Stomach (tissue), 8 donors: ENCODE measurements at regions not wholly inside any gene's neighbourhood (a gene's known extent, or its start where the extent isn't known, plus 50 kb on each side); places are given as distances from the start of the nearest gene placed in this dataset.

ENCODE experiments used
- DNase-seq, 2 donors: peaks; one replicate each; pipeline versions ENCODE4 v3.0.0 to v3.0.0-alpha.2; 2013 to 2019
- H3K27ac ChIP-seq, 5 donors: fragments of 200-600 bp in 4 of 5; sonication (generic) in 4 of 5; one replicate each; pipeline ENCODE4 v1.5.1; 2013 to 2019; ENCODE audit warnings: mild to moderate bottlenecking in 1 of 5, moderate library complexity in 1 of 5
- H3K27me3 ChIP-seq, 3 donors: fragments of 200-600 bp; sonication (generic); one replicate each; pipeline ENCODE4 v1.5.1; 2017 to 2019; ENCODE audit warnings: mixed run types in 1 of 3
- H3K36me3 ChIP-seq, 4 donors: fragments of 200-600 bp; sonication (generic); 1 replicate in 3 of 4; 2 replicates in 1 of 4; pipeline ENCODE4 v1.5.1; 2016 to 2019
- H3K4me1 ChIP-seq, 4 donors: fragments of 200-600 bp; sonication (generic); one replicate each; pipeline ENCODE4 v1.5.1; 2016 to 2019
- H3K4me3 ChIP-seq, 4 donors: fragments of 200-600 bp; sonication (generic) in 3 of 4; one replicate each; pipeline ENCODE4 v1.5.1; 2016 to 2019; ENCODE audit warnings: mild to moderate bottlenecking in 1 of 4
- H3K9me3 ChIP-seq, 4 donors: fragments of 200-600 bp; sonication (generic); one replicate each; pipeline ENCODE4 v1.5.1; 2016 to 2019
- EP300 ChIP-seq: sonication (generic); formaldehyde crosslinking; IDR thresholded peaks from one replicate; pipeline ENCODE4 v1.6.1; 2017; ENCODE audit warnings: antibody characterized with exemption
- POLR2A ChIP-seq, 4 donors: fragments of 450-650 bp; IDR thresholded peaks; one replicate each; pipeline ENCODE4 v1.6.1; 2016; ENCODE audit warnings: antibody characterized with exemption in 4 of 4, control low read depth in 2 of 4, mild to moderate bottlenecking in 1 of 4, moderate library complexity in 1 of 4
- POLR2AphosphoS5 ChIP-seq, 3 donors: sonication (generic); formaldehyde crosslinking; IDR thresholded peaks; one replicate each; pipeline ENCODE4 v1.6.1; 2016; ENCODE audit warnings: antibody characterized with exemption in 3 of 3
- WGBS, 5 donors: extraction: QIAGEN DNeasy Blood & Tissue Kit in 3 of 5; methylation state at CpG; one replicate each; pipeline versions ENCODE4 v1.1.5 to v1.1.7; 2013 to 2018; 5-methylcytosine and 5-hydroxymethylcytosine counted together
- intact Hi-C: fragments of 100-400 bp; cut with DNase I; formaldehyde crosslinking; loops from one replicate; pipeline ENCODE4 v1.15.1; 2023; ENCODE audit warnings: low total_unique reads
- TF ChIP-seq, protein P1 (sequence below), 7 experiments: fragments of 450-650 bp in 4 of 7; fragments of 200-600 bp in 3 of 7; sonication (generic) in 3 of 7; IDR thresholded peaks; one replicate each; pipeline ENCODE4 v1.5.1; 2016 to 2019; ENCODE audit warnings: antibody characterized with exemption in 7 of 7, control low read depth in 2 of 7, mild to moderate bottlenecking in 1 of 7
- donor health status: healthy with polysubstance abuse.
- donor health status: Bipolar disorder and iron deficiency.
- donor health status: healthy.

DNA sequence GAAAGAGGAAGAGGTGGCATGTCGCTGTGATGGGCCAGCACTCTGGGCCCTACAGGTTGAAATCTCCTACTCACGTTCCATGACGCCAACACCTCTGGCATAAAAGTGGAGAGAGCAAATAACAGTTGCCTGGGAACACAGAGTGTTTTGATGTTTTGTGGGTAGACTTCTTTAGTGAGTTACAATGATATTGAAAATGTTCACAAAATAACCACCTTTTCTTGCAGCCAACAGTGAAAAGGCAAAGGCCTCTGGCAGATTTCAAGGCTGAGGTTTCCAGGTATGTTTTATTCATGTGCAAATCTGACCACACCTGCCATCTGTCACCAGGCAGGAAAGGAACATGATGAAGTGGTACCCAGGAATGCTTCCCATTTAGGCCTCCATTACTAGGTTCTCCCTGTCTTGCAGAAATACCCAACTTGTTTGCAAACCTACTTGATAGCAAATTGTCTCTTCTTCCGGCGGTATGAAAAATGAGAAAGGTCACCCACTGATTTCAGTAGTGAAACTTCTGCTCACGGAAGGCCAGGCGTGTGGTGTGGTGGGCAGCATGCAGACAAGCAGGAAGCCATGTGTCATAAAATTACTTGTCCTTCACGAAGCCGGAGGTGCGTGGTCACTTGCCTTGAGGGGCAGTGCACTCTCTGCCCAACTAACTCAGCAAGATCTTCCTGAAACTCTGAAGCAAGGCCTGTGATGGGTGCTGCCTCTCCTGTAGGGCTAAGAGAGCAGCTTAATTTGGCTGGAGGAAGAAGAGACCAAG, 299.1 kb upstream of the PRDM1 start:
- Histone ChIP-seq H3K4me1 (peaks cover 0 to 12% (median 0%) of the 10 kb centered on the region in 4 donors), H3K36me3 (no peaks in the 10 kb centered on the region), H3K4me3 (no peak overlapping the region), H3K9me3 (no peaks in the 10 kb centered on the region), H3K27ac (no peak overlapping the region), H3K27me3 (no peaks in the 10 kb centered on the region)
- TF ChIP-seq, protein P1, sequence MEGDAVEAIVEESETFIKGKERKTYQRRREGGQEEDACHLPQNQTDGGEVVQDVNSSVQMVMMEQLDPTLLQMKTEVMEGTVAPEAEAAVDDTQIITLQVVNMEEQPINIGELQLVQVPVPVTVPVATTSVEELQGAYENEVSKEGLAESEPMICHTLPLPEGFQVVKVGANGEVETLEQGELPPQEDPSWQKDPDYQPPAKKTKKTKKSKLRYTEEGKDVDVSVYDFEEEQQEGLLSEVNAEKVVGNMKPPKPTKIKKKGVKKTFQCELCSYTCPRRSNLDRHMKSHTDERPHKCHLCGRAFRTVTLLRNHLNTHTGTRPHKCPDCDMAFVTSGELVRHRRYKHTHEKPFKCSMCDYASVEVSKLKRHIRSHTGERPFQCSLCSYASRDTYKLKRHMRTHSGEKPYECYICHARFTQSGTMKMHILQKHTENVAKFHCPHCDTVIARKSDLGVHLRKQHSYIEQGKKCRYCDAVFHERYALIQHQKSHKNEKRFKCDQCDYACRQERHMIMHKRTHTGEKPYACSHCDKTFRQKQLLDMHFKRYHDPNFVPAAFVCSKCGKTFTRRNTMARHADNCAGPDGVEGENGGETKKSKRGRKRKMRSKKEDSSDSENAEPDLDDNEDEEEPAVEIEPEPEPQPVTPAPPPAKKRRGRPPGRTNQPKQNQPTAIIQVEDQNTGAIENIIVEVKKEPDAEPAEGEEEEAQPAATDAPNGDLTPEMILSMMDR (IDR thresholded peaks at IDR 0.05): no peak
- intact Hi-C loops: no loop called here
- 84 to 87% (median 85%) methylated on average over 10 of the region's 10 CpGs for WGBS, 5 donors
- DNase-seq: no peak

DNA sequence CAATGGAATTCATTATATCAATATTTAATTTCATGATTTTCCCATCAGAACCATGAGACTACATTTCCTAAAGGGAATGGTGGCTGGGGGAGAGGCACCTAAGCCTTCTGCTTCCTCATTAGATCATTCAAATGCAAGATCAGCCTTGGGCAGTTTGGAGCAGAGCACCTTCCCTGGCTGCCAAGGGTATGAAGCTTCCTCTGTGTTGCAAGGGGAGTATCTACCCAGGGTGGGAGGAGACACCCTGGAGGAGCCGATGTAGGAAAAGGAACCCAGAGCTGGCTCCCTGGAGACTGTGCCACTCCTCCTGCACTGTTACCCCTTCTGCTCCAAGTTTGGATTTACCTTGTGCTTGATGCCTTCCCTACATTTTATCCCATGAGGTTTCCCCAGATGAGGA, 299.7 kb upstream of the PRDM1 start:
- intact Hi-C loops: no loop called here
- Histone ChIP-seq H3K9me3 (no peaks in the 10 kb centered on the region), H3K4me1 (peaks cover 0 to 7% (median 0%) of the 10 kb centered on the region in 4 donors), H3K4me3 (no peak overlapping the region), H3K27ac (no peak overlapping the region), H3K27me3 (no peaks in the 10 kb centered on the region), H3K36me3 (no peaks in the 10 kb centered on the region)
- WGBS, 5 donors: 73 to 94% (median 82%) methylated on average over 1 of the region's 1 CpG
- DNase-seq: no peak
- TF ChIP-seq POLR2AphosphoS5 (IDR thresholded peaks at IDR 0.05) (no peak), EP300 (no peak), POLR2A (IDR thresholded peaks at IDR 0.05) (no peak)
- TF ChIP-seq, protein P1 (IDR thresholded peaks at IDR 0.05): no peak

DNA sequence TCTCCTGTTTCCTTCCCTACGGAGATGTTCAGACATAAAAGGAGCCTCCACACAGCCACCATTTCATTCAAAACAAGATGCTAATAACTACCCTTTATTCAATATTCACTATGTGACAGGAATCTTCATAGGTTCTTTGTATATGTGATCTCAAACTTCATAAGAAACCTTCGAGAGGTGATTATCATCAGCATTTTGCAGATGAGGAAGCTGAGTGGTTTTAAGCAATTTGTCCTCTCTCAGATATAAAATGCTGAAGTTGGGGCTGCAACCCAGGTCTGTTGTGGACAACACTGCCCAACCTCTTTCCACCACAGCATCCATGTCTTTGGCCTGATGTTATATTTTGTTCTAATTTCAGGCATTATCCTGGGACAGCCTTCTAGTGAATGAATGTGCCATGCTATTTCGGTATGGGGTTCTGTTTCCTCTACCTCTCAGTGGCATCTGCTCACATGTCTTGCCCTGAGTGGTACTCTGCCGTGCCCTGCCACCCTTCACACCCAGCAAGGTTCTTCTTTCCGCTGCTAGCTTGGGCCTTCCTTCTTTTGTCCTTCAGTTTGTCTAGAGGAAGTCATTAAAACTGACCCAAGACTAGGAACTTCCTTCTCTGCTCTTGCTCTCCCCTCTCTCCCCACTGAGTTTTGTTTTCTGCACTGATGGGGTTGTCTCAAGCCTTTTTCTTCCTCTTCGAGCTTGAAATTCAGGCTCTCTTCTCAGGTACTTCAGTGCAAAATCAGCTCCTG, 300.9 kb upstream of the PRDM1 start:
- Histone ChIP-seq H3K4me1 (peaks cover 0 to 5% (median 0%) of the 10 kb centered on the region in 4 donors), H3K4me3 (no peak overlapping the region), H3K27ac (no peak overlapping the region), H3K36me3 (no peaks in the 10 kb centered on the region), H3K27me3 (no peaks in the 10 kb centered on the region), H3K9me3 (no peaks in the 10 kb centered on the region)
- intact Hi-C loops: no loop called here
- DNase-seq: no peak
- TF ChIP-seq, protein P1 (IDR thresholded peaks at IDR 0.05): no peak
- TF ChIP-seq POLR2AphosphoS5 (IDR thresholded peaks at IDR 0.05) (no peak), EP300 (no peak), POLR2A (IDR thresholded peaks at IDR 0.05) (no peak)
- WGBS, 5 donors: 75 to 81% (median 78%) methylated on average over 6 of the region's 6 CpGs

DNA sequence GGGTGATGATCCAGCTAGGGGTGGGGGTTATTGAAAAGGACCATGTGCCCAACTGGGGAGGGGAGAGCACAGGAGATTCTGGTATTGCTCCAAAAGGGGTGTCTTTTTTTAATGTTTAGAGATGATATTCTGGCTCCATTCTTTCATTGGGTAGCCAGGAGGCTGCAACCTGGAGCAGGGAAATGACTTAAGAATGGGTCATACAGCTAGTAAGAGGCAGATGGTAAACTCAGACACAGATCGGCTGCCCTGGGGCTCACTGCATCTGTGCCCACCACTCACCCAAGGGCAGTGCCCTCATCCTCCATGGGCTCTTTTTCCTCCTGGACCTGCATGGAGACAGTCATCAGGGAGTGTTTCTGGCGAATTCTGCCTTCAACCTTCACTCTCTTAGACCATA, 302.0 kb upstream of the PRDM1 start:
- DNase-seq: no peak
- Histone ChIP-seq H3K4me1 (peaks cover 0 to 5% (median 0%) of the 10 kb centered on the region in 4 donors), H3K36me3 (no peaks in the 10 kb centered on the region), H3K27ac (no peak overlapping the region), H3K27me3 (no peaks in the 10 kb centered on the region), H3K4me3 (no peak overlapping the region), H3K9me3 (no peaks in the 10 kb centered on the region)
- no peak for TF ChIP-seq EP300
- TF ChIP-seq, protein P1 (IDR thresholded peaks at IDR 0.05): no peak
- no peak for TF ChIP-seq POLR2A (IDR thresholded peaks at IDR 0.05)
- TF ChIP-seq POLR2AphosphoS5 (IDR thresholded peaks at IDR 0.05): no peak
- intact Hi-C loops: no loop called here
- WGBS, 5 donors: 81 to 95% (median 94%) methylated on average over 2 of the region's 2 CpGs
